ENCODE measurements at regions not wholly inside any gene's neighbourhood (a gene's known extent, or its start where the extent isn't known, plus 50 kb on each side); places are given as distances from the start of the nearest gene placed in this dataset.

DNA sequence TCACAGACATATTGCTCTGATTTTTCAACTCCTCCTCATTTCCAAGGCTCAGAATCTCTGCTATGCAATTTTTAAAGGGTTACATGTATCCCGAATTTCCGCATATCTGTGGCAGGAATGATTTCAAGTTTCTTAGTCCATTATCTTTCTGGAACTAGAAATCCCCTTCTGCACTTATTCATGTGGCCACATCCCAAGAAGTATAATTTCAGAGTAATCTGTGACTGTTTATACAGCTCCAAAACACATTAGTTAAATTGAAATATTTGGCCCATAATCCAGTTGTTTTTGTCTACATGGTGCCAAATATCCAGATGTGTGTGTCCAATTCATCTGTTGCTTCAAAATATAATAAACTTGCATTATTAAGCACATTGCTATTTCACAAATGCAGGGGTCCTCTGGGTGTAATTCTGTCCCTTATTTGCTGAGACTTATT lies 271.2 kb downstream of the ARHGAP12 start:
- intact Hi-C loops (cut with micrococcal nuclease) = no loop called here
- H2BK120ac ChIP-seq (ENCODE audit: low read depth, low read length) = no peak overlapping the region
- no CpG with 5 or more reads among the region's 2 CpGs for whole genome bisulfite sequencing, 2 experiments (ENCODE audit: extremely low coverage in 2 of 2, insufficient read length in 1 of 2)

More for the DNA sequence above, 271.2 kb downstream of the ARHGAP12 start:
- dilution Hi-C loops (cut with HindIII; ENCODE audit: low sequenced_read_pairs, unreplicated experiment) (no loop called here), in situ Hi-C loops (cut with MboI; ENCODE audit: low sequenced_read_pairs) (no loop called here)
- Histone ChIP-seq H2AK5ac (ENCODE audit: low read depth, low read length) (no peak overlapping the region), H3K79me1 (ENCODE audit: low read depth in 1 of 2, low read length in 2 of 2) (no peaks in the 10 kb centered on the region), H3K4me3 (ENCODE audit: insufficient read depth, low read depth, low read length) (no peak overlapping the region), H4K5ac (ENCODE audit: low read depth, low read length) (no peak overlapping the region), H3K18ac (ENCODE audit: low read depth, low read length) (no peak overlapping the region), H3K9me1 (ENCODE audit: insufficient read depth, low read length) (no peaks in the 10 kb centered on the region), H3K27me3 (ENCODE audit: control insufficient read depth, insufficient read depth, low read length) (no peaks in the 10 kb centered on the region), H3K4me1 (ENCODE audit: control insufficient read depth, insufficient read depth, low read length) (no peaks in the 10 kb centered on the region), H3K56ac (ENCODE audit: extremely low read depth, insufficient read depth, low read length) (no peak overlapping the region), H3K9ac (ENCODE audit: low read depth, low read length) (no peak overlapping the region), H2AFZ (replicated peaks; ENCODE audit: low read length, poor library complexity) (no peak overlapping the region), H4K20me1 (ENCODE audit: insufficient read depth, low read length) (no peaks in the 10 kb centered on the region), H3K9me3 (ENCODE audit: control insufficient read depth, insufficient read depth, low read length) (no peaks in the 10 kb centered on the region), H3K14ac (replicated peaks; ENCODE audit: low read depth, low read length) (no peak overlapping the region), H2AK9ac (replicated peaks; ENCODE audit: low read depth, low read length, poor library complexity) (no peak overlapping the region), H4K91ac (ENCODE audit: insufficient read depth, low read depth, low read length) (no peak overlapping the region), H2BK20ac (ENCODE audit: low read depth, low read length) (no peak overlapping the region), H3K4me2 (ENCODE audit: low read depth, low read length) (no peak overlapping the region), H3K36me3 (ENCODE audit: control insufficient read depth, insufficient read depth, low read length) (no peaks in the 10 kb centered on the region), H2BK15ac (ENCODE audit: low read depth, low read length) (no peak overlapping the region), H4K8ac (ENCODE audit: low read depth in 2 of 2, low read length in 2 of 2) (no peak overlapping the region), H2BK5ac (ENCODE audit: low read depth, low read length, poor library complexity, severe bottlenecking) (no peak overlapping the region), H3K4ac (ENCODE audit: low read depth, low read length) (no peak overlapping the region), H3K23ac (ENCODE audit: low read depth, low read length) (no peak overlapping the region), H3K27ac (ENCODE audit: insufficient read depth, low read length) (no peak overlapping the region)
- BruUV-seq (replicated peaks) = no TSS peak
- ChIA-PET CTCF (no interaction called here), POLR2A (ENCODE audit: unreplicated experiment) (no interaction called here)
- TF ChIP-seq BHLHE40 (IDR thresholded peaks at IDR 0.05; ENCODE audit: low read depth, low read length) = no peak
- no peak for TF ChIP-seq CEBPB (IDR thresholded peaks at IDR 0.05; ENCODE audit: low read depth, low read length)
- TF ChIP-seq, protein P1, sequence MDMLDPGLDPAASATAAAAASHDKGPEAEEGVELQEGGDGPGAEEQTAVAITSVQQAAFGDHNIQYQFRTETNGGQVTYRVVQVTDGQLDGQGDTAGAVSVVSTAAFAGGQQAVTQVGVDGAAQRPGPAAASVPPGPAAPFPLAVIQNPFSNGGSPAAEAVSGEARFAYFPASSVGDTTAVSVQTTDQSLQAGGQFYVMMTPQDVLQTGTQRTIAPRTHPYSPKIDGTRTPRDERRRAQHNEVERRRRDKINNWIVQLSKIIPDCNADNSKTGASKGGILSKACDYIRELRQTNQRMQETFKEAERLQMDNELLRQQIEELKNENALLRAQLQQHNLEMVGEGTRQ (IDR thresholded peaks at IDR 0.05; ENCODE audit: low read depth, low read length) = no peak
- TF ChIP-seq MXI1 (IDR thresholded peaks at IDR 0.05; ENCODE audit: borderline replicate concordance, low read depth, low read length) = no peak
- no peak for TF ChIP-seq SMC3 (IDR thresholded peaks at IDR 0.05; ENCODE audit: low read depth, low read length)
- TF ChIP-seq, protein P2, sequence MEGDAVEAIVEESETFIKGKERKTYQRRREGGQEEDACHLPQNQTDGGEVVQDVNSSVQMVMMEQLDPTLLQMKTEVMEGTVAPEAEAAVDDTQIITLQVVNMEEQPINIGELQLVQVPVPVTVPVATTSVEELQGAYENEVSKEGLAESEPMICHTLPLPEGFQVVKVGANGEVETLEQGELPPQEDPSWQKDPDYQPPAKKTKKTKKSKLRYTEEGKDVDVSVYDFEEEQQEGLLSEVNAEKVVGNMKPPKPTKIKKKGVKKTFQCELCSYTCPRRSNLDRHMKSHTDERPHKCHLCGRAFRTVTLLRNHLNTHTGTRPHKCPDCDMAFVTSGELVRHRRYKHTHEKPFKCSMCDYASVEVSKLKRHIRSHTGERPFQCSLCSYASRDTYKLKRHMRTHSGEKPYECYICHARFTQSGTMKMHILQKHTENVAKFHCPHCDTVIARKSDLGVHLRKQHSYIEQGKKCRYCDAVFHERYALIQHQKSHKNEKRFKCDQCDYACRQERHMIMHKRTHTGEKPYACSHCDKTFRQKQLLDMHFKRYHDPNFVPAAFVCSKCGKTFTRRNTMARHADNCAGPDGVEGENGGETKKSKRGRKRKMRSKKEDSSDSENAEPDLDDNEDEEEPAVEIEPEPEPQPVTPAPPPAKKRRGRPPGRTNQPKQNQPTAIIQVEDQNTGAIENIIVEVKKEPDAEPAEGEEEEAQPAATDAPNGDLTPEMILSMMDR (conservative IDR thresholded peaks at IDR 0.05; ENCODE audit: low read depth, low read length) = no peak
- no peak for TF ChIP-seq RAD21 (IDR thresholded peaks at IDR 0.05; ENCODE audit: low read length)
- no peak for ATAC-seq (ENCODE audit: low read depth)
- no peak for DNase-seq
